ENCODE measurements at regions not wholly inside any gene's neighbourhood (a gene's known extent, or its start where the extent isn't known, plus 50 kb on each side); places are given as distances from the start of the nearest gene placed in this dataset.

GRCh38 chr5:174489215-174489614 lies 235.2 kb upstream of the MSX2 start:
- TF ChIP-seq CTCF (IDR thresholded peaks at IDR 0.05) (no peak), POLR2A (IDR thresholded peaks at IDR 0.05) (no peak), EP300 (IDR thresholded peaks at IDR 0.05) (no peak)
